ENCODE measurements at regions not wholly inside any gene's neighbourhood (a gene's known extent, or its start where the extent isn't known, plus 50 kb on each side); places are given as distances from the start of the nearest gene placed in this dataset.
"Not testable (repeated sequence)": the region's sequence is repeated elsewhere in the genome, so short reads cannot be mapped to it uniquely, and the experiment has no call there.

GRCh38 chr5:36790847-36791246, 85.7 kb upstream of the NIPBL start:
- no peaks in the 10 kb centered on the region for H3K36me3 Mint-ChIP-seq (ENCODE audit: low read depth)
- DNase-seq, result no peak
- H3K9me3 Mint-ChIP-seq, result no peaks in the 10 kb centered on the region
- H3K27ac Mint-ChIP-seq, result no peak overlapping the region
- peaks cover 11% of the 10 kb centered on the region for H3K4me1 Mint-ChIP-seq
- TF ChIP-seq CTCF (IDR thresholded peaks at IDR 0.05), result no peak
- H3K27me3 Mint-ChIP-seq (ENCODE audit: low read depth, poor library complexity), result peaks cover 12% of the 10 kb centered on the region
- no peak overlapping the region for H3K4me3 Mint-ChIP-seq

GRCh38 chr5:36792560-36793180, 83.9 kb upstream of the NIPBL start:
- no peak for DNase-seq
- H3K4me3 Mint-ChIP-seq, result no peak overlapping the region
- no peaks in the 10 kb centered on the region for H3K36me3 Mint-ChIP-seq (ENCODE audit: low read depth)
- peaks cover 7% of the 10 kb centered on the region for H3K27me3 Mint-ChIP-seq (ENCODE audit: low read depth, poor library complexity)
- TF ChIP-seq CTCF (IDR thresholded peaks at IDR 0.05), result no peak
- no peak overlapping the region for H3K27ac Mint-ChIP-seq
- H3K9me3 Mint-ChIP-seq, result no peaks in the 10 kb centered on the region
- peaks cover 11% of the 10 kb centered on the region for H3K4me1 Mint-ChIP-seq

- no peak for DNase-seq
- H3K4me3 Mint-ChIP-seq, result no peak overlapping the region
- TF ChIP-seq CTCF (IDR thresholded peaks at IDR 0.05), result no peak
- H3K27me3 Mint-ChIP-seq (ENCODE audit: low read depth, poor library complexity), result peaks cover 3% of the 10 kb centered on the region
- H3K36me3 Mint-ChIP-seq (ENCODE audit: low read depth), result no peaks in the 10 kb centered on the region
- H3K27ac Mint-ChIP-seq, result no peak overlapping the region
- H3K4me1 Mint-ChIP-seq, result no peaks in the 10 kb centered on the region
- H3K9me3 Mint-ChIP-seq, result no peaks in the 10 kb centered on the region
Measured at GRCh38 chr5:36795366-36795765, 81.2 kb upstream of the NIPBL start.

GRCh38 chr5:36796155-36796554, 80.4 kb upstream of the NIPBL start:
- Mint-ChIP-seq H3K27ac (no peak overlapping the region), H3K36me3 (ENCODE audit: low read depth) (no peaks in the 10 kb centered on the region), H3K4me3 (no peak overlapping the region), H3K4me1 (no peaks in the 10 kb centered on the region), H3K27me3 (ENCODE audit: low read depth, poor library complexity) (peaks cover 10% of the 10 kb centered on the region), H3K9me3 (no peaks in the 10 kb centered on the region)
- DNase-seq, result no peak
- TF ChIP-seq CTCF (IDR thresholded peaks at IDR 0.05), result no peak

GRCh38 chr5:36801523-36801922, 75.0 kb upstream of the NIPBL start:
- Mint-ChIP-seq H3K9me3 (no peaks in the 10 kb centered on the region), H3K36me3 (ENCODE audit: low read depth) (no peaks in the 10 kb centered on the region), H3K4me3 (no peak overlapping the region), H3K27ac (no peak overlapping the region), H3K4me1 (no peaks in the 10 kb centered on the region), H3K27me3 (ENCODE audit: low read depth, poor library complexity) (peaks cover 22% of the 10 kb centered on the region)
- DNase-seq, result no peak
- no peak for TF ChIP-seq CTCF (IDR thresholded peaks at IDR 0.05)

GRCh38 chr5:36802187-36802586, 74.4 kb upstream of the NIPBL start:
- Mint-ChIP-seq H3K36me3 (ENCODE audit: low read depth) (no peaks in the 10 kb centered on the region), H3K4me1 (no peaks in the 10 kb centered on the region), H3K27me3 (ENCODE audit: low read depth, poor library complexity) (peaks cover 22% of the 10 kb centered on the region), H3K27ac (no peak overlapping the region), H3K4me3 (no peak overlapping the region), H3K9me3 (no peaks in the 10 kb centered on the region)
- no peak for DNase-seq
- no peak for TF ChIP-seq CTCF (IDR thresholded peaks at IDR 0.05)

GRCh38 chr5:36813249-36813648, 63.3 kb upstream of the NIPBL start:
- not testable (repeated sequence) for H3K4me3 Mint-ChIP-seq; H3K36me3 Mint-ChIP-seq (ENCODE audit: low read depth); H3K27ac Mint-ChIP-seq; DNase-seq; H3K4me1 Mint-ChIP-seq; H3K9me3 Mint-ChIP-seq; H3K27me3 Mint-ChIP-seq (ENCODE audit: low read depth, poor library complexity)
